AG09309 (cell line): ENCODE measurements at regions not wholly inside any gene's neighbourhood (a gene's known extent, or its start where the extent isn't known, plus 50 kb on each side); places are given as distances from the start of the nearest gene placed in this dataset.

ENCODE experiments used
- DNase-seq: peaks from one replicate; pipeline ENCODE4 v3.0.0-alpha.2; 2010; ENCODE audit warnings: low read depth
- H3K4me3 ChIP-seq: 2 replicates; pipeline ENCODE4 v1.5.1; 2011; ENCODE audit warnings: mild to moderate bottlenecking, low read depth, low read length, moderate library complexity; ENCODE audit not compliant: control insufficient read depth
- CTCF ChIP-seq: IDR thresholded peaks from 2 replicates; pipeline ENCODE4 v1.5.1; 2011; ENCODE audit warnings: mild to moderate bottlenecking, low read depth, low read length, inconsistent platforms; ENCODE audit not compliant: insufficient read depth, control insufficient read depth; ENCODE audit errors: missing control alignments

- no peak for DNase-seq
- TF ChIP-seq CTCF = no peak
- H3K4me3 ChIP-seq = no peak overlapping the region
Measured at GRCh38 chr4:160175064-160175643, 1072.3 kb downstream of the RAPGEF2 start.

GRCh38 chr4:160180211-160180610, 1077.3 kb downstream of the RAPGEF2 start:
- no peak for TF ChIP-seq CTCF
- no peak for DNase-seq
- no peak overlapping the region for H3K4me3 ChIP-seq

- no peak for DNase-seq
- H3K4me3 ChIP-seq = no peak overlapping the region
- no peak for TF ChIP-seq CTCF
Measured at GRCh38 chr4:160182727-160183126, 1079.8 kb downstream of the RAPGEF2 start.

GRCh38 chr4:160184884-160185283, 1082.0 kb downstream of the RAPGEF2 start:
- no peak for TF ChIP-seq CTCF
- no peak for DNase-seq
- H3K4me3 ChIP-seq = no peak overlapping the region

- no peak for TF ChIP-seq CTCF
Measured at GRCh38 chr4:160193787-160194186, 1090.9 kb downstream of the RAPGEF2 start.

GRCh38 chr4:160194716-160195115, 1091.8 kb downstream of the RAPGEF2 start:
- no peak for TF ChIP-seq CTCF
- DNase-seq = no peak

More at GRCh38 chr4:160193787-160194186, 1090.9 kb downstream of the RAPGEF2 start:
- H3K4me3 ChIP-seq = no peak overlapping the region
- no peak for DNase-seq

GRCh38 chr4:160202802-160203201, 1099.9 kb downstream of the RAPGEF2 start:
- no peak for DNase-seq
- no peak for TF ChIP-seq CTCF
- no peak overlapping the region for H3K4me3 ChIP-seq

More at GRCh38 chr4:160194716-160195115, 1091.8 kb downstream of the RAPGEF2 start:
- no peak overlapping the region for H3K4me3 ChIP-seq
